BJ (cell line): ENCODE measurements at regions not wholly inside any gene's neighbourhood (a gene's known extent, or its start where the extent isn't known, plus 50 kb on each side); places are given as distances from the start of the nearest gene placed in this dataset.
"Not testable (repeated sequence)": the region's sequence is repeated elsewhere in the genome, so short reads cannot be mapped to it uniquely, and the experiment has no call there.

Experiments
- CTCF ChIA-PET: fragments of 350-600 bp; formaldehyde crosslinking; extraction: SDS; loops from one replicate; lab custom pipeline; 2021; ENCODE audit warnings: antibody characterized with exemption, inconsistent platforms; lab: Yijun Ruan, JAX
- POLR2A ChIA-PET: fragments of 300-600 bp; sonication (Branson Sonifier 250); formaldehyde crosslinking; extraction: SDS; loops from one replicate; lab custom pipeline; 2021; ENCODE audit warnings: antibody characterized with exemption; lab: Charles Lee
- DNase-seq: peaks from one replicate; pipeline ENCODE4 v3.0.0-alpha.2; 2011; ENCODE audit warnings: low read depth
- H3K27me3 ChIP-seq: 2 replicates; pipeline ENCODE4 v1.6.0; 2011; ENCODE audit warnings: low read length; ENCODE audit not compliant: control insufficient read depth, insufficient read depth
- H3K36me3 ChIP-seq: 2 replicates; pipeline ENCODE4 v1.5.1; 2011; ENCODE audit warnings: low read length; ENCODE audit not compliant: control insufficient read depth, insufficient read depth
- H3K4me3 ChIP-seq: 2 replicates; pipeline ENCODE4 v1.5.1; 2011; ENCODE audit warnings: low read depth, mild to moderate bottlenecking, control low read depth, low read length
- TF ChIP-seq, protein P1 (sequence below): IDR thresholded peaks from 2 replicates; pipeline ENCODE4 v1.5.1; 2011; ENCODE audit warnings: low read depth, mild to moderate bottlenecking, control low read depth, inconsistent platforms, low read length, moderate library complexity; ENCODE audit not compliant: insufficient read depth

DNA sequence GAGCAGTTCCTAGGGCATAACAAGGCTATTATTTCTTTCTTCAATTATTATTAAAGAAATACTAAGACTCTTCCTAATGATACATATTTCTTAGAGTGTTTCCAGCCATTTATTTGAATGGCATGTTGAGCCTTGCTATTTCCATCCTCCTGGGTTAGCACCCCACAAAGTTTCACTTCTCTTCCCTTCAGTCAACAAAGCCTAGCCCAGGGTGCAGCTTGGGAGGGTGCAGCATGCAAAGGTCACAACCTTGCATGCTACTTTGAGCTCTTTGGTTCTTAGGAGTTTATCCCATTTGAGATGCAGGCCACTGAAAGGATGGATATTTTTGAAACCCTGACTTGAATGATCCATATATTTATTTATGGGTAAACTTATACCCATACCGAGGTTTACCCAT lies 454.4 kb upstream of the MEIS1 start:
- DNase-seq: no peak
- ChIA-PET POLR2A (no interaction called here), CTCF (no interaction called here)
- Histone ChIP-seq H3K36me3 (no peaks in the 10 kb centered on the region), H3K4me3 (no peak overlapping the region), H3K27me3 (no peaks in the 10 kb centered on the region)
- TF ChIP-seq, protein P1, sequence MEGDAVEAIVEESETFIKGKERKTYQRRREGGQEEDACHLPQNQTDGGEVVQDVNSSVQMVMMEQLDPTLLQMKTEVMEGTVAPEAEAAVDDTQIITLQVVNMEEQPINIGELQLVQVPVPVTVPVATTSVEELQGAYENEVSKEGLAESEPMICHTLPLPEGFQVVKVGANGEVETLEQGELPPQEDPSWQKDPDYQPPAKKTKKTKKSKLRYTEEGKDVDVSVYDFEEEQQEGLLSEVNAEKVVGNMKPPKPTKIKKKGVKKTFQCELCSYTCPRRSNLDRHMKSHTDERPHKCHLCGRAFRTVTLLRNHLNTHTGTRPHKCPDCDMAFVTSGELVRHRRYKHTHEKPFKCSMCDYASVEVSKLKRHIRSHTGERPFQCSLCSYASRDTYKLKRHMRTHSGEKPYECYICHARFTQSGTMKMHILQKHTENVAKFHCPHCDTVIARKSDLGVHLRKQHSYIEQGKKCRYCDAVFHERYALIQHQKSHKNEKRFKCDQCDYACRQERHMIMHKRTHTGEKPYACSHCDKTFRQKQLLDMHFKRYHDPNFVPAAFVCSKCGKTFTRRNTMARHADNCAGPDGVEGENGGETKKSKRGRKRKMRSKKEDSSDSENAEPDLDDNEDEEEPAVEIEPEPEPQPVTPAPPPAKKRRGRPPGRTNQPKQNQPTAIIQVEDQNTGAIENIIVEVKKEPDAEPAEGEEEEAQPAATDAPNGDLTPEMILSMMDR: no peak

DNA sequence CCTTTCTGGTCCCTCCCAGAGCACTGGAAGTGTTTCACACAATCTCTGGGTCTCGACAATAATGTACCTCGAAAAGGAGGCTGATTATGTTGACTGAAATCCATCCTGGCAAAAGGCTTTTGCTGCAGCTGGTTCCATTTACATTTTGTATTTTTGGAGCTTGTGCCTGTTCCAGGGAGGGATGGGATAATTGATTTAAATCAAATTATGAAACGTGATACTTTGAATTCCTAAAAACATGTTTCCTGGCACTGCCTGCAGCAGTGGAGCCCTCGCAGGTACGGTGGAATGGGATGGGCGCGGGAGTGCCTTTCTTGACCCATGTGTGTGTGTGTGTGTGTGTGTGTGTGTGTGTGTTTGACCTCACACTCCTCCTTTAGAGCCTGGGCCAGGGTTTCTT lies 455.5 kb upstream of the MEIS1 start:
- ChIA-PET POLR2A (no interaction called here), CTCF (interaction anchor here (1.0 kb wide), 1 partner anchor 257 kb away, joined by 3 read pairs; no protein-coding TSS in a partner anchor)
- DNase-seq: no peak
- Histone ChIP-seq H3K36me3 (no peaks in the 10 kb centered on the region), H3K4me3 (no peak overlapping the region), H3K27me3 (no peaks in the 10 kb centered on the region)
- TF ChIP-seq, protein P1: no peak

DNA sequence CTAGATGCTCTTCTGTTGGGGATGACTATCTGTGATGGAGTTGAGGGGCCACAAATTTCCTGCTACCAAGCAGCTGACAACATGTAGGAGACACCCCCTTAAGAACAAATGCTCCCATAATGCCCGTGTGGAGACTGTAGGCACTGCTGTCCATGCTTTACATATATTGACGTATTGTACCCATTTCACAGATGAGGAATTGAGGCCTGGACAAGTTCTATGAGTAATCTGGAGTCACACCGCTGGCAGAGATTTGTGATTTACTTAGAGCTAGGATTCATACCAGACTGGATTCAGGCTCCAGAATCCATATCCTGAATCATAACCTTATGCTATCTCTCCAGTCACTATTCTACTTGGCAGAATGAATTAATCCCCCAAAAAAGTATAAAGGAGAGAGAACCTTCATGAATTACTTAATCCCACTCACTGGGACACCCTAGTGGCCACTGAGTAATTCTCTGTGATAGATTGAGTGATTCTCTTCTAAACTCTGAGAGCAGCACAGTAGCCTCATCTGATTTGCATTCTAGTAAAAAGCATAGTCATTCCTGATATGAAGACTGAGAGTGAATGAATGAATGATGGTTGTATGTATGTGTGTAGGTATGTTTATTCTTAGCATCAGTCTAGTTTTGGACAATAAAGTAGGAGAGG lies 460.7 kb upstream of the MEIS1 start:
- Histone ChIP-seq H3K36me3 (no peaks in the 10 kb centered on the region), H3K27me3 (no peaks in the 10 kb centered on the region), H3K4me3 (no peak overlapping the region)
- TF ChIP-seq, protein P1: no peak
- ChIA-PET POLR2A (no interaction called here), CTCF (interaction anchor here (1.0 to 1.7 kb wide), 2 partner anchors 25 to 38 kb away, joined by 3 to 4 read pairs; no protein-coding TSS in a partner anchor)
- DNase-seq: no peak

DNA sequence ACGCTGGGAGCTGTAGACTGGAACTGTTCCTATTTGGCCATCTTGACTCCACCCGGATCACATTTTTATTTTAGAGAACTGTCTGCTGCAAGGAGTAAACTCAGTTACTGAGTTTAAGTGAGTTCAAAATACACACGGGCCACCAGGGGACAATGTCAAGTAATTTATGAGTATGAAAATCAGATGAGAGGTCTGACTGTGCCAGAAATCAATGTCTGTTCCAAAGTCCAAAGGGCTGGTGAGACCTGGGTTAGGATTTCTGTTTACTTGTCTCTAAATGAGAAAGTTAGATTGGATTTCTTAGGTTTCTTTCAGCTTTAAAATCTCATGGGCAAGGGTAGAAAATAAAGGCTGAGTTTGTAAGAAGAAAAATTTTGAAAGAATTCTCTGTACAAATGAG lies 465.8 kb upstream of the MEIS1 start:
- no peak for DNase-seq
- TF ChIP-seq, protein P1: no peak
- ChIA-PET CTCF (no interaction called here), POLR2A (no interaction called here)
- Histone ChIP-seq H3K27me3 (no peaks in the 10 kb centered on the region), H3K36me3 (no peaks in the 10 kb centered on the region), H3K4me3 (no peak overlapping the region)

DNA sequence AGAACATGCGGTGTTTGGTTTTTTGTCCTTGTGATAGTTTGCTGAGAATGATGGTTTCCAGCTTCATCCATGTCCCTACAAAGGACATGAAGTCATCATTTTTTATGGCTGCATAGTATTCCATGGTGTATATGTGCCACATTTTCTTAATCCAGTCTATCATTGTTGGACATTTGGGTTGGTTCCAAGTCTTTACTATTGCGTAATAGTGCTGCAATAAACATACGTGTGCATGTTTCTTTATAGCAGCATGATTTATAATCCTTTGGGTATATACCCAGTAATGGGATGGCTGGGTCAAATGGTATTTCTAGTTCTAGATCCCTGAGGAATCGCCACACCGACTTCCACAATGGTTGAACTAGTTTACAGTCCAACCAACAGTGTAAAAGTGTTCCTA lies 471.6 kb upstream of the MEIS1 start:
- POLR2A ChIA-PET, H3K4me3 ChIP-seq, CTCF ChIA-PET: not testable (repeated sequence)

DNA sequence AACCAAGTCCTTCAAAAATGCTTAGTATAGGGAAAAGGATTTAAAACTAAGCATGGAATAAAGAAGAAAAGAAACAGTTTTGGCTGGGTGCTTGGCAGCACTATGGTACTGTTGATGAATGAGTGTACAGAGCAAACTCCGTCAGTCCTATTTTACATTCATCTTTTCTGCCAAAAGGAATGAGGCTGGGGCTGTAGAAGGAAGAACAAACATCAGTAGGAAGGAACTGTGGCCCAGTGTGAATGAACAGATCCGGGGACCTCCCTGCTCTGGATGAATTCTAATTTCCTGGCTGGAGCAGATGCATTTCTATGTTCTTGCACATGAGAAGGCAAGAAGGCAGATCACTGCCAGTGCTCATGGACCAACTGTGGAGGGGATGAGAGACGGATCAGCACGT lies 474.0 kb upstream of the MEIS1 start:
- TF ChIP-seq, protein P1: no peak
- ChIA-PET POLR2A (no interaction called here), CTCF (interaction anchor here (1.1 kb wide), 1 partner anchor 310 kb away, joined by 4 read pairs; no protein-coding TSS in a partner anchor)
- H3K36me3 ChIP-seq: no peaks in the 10 kb centered on the region
- H3K4me3 ChIP-seq: no peak overlapping the region
- no peaks in the 10 kb centered on the region for H3K27me3 ChIP-seq
- DNase-seq: no peak

More for the DNA sequence above, 471.6 kb upstream of the MEIS1 start:
- not testable (repeated sequence) for H3K27me3 ChIP-seq, DNase-seq, H3K36me3 ChIP-seq
